Urinary bladder (tissue), 3 donors: ENCODE measurements at regions not wholly inside any gene's neighbourhood (a gene's known extent, or its start where the extent isn't known, plus 50 kb on each side); places are given as distances from the start of the nearest gene placed in this dataset.
"Not testable (repeated sequence)": the region's sequence is repeated elsewhere in the genome, so short reads cannot be mapped to it uniquely, and the experiment has no call there.

Experiments used
- DNase-seq: peaks from one replicate; pipeline ENCODE4 v3.0.0-alpha.2; 2015; ENCODE audit errors: extremely low spot score
- H3K27ac ChIP-seq: one replicate; pipeline ENCODE4 v1.5.1; 2013; ENCODE audit warnings: low read depth, mild to moderate bottlenecking, moderate library complexity
- H3K36me3 ChIP-seq: one replicate; pipeline ENCODE4 v1.6.1; 2013; ENCODE audit warnings: mild to moderate bottlenecking, moderate library complexity; ENCODE audit not compliant: insufficient read depth
- H3K4me1 ChIP-seq: one replicate; pipeline ENCODE4 v1.6.1; 2013; ENCODE audit warnings: mild to moderate bottlenecking, moderate library complexity; ENCODE audit not compliant: insufficient read depth
- H3K4me3 ChIP-seq: one replicate; pipeline ENCODE4 v1.5.1; 2013; ENCODE audit warnings: low read depth, low read length
- WGBS: extraction: QIAGEN DNeasy Blood & Tissue Kit; methylation state at CpG from one replicate; pipeline ENCODE4 v1.1.7; 2013; 5-methylcytosine and 5-hydroxymethylcytosine counted together
- donor health status: healthy with polysubstance abuse.
- donor health status: healthy.

DNA sequence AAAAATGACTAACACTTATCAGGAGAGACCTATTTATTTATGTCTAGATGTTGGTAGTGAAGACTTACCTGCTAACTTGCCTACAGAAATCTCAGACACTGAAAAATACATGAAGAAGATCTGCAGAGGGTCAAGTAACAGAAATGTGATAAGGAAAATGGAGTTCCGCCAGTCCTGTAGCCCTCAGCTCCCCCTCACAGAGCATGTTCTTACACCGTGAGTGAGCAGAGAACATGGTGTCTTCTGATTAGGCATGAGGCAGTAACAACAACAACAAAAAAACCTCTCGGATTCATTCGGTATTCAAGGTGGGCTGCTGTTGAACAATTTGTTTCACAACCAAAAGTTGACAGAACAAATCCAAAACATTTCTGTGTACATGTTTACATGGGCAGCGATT, 162.0 kb upstream of the SNX2 start:
- no peak for DNase-seq
- no peak overlapping the region for H3K27ac ChIP-seq
- H3K4me1 ChIP-seq, result no peaks in the 10 kb centered on the region
- no peak overlapping the region for H3K4me3 ChIP-seq
- WGBS, result 87% methylated on average over 5 of the region's 5 CpGs
- no peaks in the 10 kb centered on the region for H3K36me3 ChIP-seq

- Histone ChIP-seq H3K27ac (no peak overlapping the region), H3K4me1 (no peaks in the 10 kb centered on the region), H3K36me3 (no peaks in the 10 kb centered on the region), H3K4me3 (no peak overlapping the region)
- DNase-seq, result no peak
- 88% methylated on average over 1 of the region's 1 CpG for WGBS
Measured at GRCh38 chr5:122615146-122615545, 159.7 kb upstream of the SNX2 start.

DNA sequence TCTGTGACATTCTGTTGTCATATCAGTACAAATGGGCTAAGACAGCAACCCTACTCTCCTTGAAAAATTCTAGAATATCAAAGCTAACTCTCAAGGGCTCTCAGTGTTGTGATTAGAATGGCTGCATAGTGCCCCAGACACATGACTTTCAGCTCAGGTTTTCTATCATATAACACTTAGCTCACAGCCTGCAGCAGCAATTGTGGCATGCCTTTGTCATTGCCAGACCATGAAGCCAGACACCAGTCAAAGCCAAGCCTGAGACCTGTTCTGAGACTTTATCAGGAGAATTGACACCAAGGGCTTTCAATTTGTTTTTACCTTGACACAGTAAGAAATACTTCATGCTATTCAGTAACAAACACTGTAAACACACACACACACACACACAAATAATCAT, 159.0 kb upstream of the SNX2 start:
- Histone ChIP-seq H3K36me3 (no peaks in the 10 kb centered on the region), H3K27ac (no peak overlapping the region), H3K4me3 (no peak overlapping the region), H3K4me1 (no peaks in the 10 kb centered on the region)
- no peak for DNase-seq

DNA sequence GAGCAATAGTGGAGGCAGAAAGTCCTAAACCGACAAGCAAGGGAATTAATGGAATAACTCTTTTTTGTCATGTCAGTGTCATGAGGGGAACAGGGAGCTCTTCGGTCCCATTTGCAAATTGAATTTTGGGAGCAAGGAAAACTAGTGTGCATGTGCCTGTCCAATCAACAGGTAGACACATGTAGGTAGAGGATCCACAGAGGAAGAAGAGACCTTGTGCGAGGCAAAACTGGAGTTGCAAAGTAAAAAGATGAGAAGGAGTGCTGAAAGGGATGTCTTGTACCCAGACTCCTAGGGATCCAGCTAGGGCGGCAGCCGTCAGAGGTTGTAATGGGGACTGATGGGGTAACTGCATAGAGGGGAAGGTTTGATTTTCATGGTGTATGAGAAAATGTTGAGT, 156.8 kb upstream of the SNX2 start:
- not testable (repeated sequence) for H3K4me1 ChIP-seq, H3K36me3 ChIP-seq, H3K27ac ChIP-seq, H3K4me3 ChIP-seq, DNase-seq
- WGBS, result 95% methylated on average over 5 of the region's 5 CpGs

DNA sequence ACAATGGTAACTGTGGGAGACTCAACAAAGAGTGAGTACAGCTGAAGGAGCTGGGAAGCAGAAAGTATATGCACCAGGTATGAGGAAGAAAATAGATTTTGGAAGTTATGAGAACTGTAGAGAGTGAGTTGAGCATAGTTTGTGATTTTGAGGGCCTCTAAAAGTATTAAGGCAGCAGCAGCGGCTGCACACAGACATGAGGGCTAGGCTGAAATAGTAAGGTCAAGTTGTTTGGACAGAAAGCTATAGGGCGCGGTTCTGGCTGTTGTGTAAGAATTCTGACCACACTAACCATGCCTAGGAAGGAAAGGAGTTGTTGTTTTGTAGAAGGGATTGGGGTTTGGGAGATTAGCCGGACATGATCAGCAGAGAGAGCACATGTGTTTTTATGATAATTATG, 154.1 kb upstream of the SNX2 start:
- H3K27ac ChIP-seq, DNase-seq, H3K4me1 ChIP-seq, H3K4me3 ChIP-seq, H3K36me3 ChIP-seq: not testable (repeated sequence)
- WGBS, result 85% methylated on average over 4 of the region's 4 CpGs

DNA sequence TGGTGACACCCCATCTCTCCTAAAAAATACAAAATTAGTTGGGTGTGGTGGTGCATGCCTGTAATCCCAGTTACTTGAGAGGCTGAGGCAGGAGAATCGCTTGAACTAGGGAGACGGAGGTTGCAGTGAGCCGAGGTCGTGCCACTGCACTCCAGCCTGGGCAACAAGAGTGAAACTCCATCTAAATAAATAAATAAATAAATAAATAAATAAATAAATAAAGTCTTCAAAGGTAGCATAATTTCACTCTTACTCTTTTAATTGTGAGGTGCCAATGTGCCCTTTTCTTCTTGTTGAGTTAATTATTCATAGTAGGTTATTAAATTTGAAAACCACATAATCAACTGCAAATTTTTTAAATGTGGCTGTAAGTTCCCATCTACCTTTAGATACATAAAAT, 146.2 kb upstream of the SNX2 start:
- not testable (repeated sequence) for H3K4me3 ChIP-seq, DNase-seq, H3K4me1 ChIP-seq, H3K36me3 ChIP-seq, H3K27ac ChIP-seq
- 97% methylated on average over 4 of the region's 4 CpGs for WGBS

DNA sequence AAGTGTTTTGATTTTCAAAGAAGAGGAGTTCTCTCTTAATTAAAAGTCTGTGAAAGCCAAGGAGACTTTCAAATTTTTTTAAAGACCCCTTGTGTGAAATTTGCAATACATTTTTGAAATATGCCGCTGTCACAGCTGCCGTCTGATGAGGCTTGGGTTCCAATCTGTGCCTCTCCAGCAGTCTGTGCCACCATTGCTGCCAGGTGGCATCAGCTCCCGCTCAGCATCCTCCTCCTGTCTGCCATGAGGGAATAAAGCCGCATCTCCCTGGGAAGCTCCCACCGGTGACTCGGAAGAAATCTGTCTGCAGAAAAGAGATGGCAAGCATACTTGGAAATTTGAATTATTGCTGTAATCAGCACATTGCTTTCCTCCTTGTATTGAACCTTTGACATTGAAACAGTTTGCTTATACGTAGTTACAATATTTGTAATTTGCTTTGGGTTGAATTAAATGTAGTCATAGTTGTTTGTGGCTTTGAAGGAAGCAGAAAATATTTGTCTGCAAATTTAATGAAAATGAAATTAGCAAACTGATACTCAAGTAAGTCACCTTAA, 145.7 kb upstream of the SNX2 start:
- H3K36me3 ChIP-seq, result no peaks in the 10 kb centered on the region
- no peak overlapping the region for H3K27ac ChIP-seq
- H3K4me1 ChIP-seq, result no peaks in the 10 kb centered on the region
- DNase-seq, result no peak
- no peak overlapping the region for H3K4me3 ChIP-seq
- WGBS, result 91% methylated on average over 7 of the region's 7 CpGs

- no peak overlapping the region for H3K27ac ChIP-seq
- no peak for DNase-seq
- H3K36me3 ChIP-seq, result no peaks in the 10 kb centered on the region
- WGBS, result 85% methylated on average over 1 of the region's 1 CpG
- no peak overlapping the region for H3K4me3 ChIP-seq
- no peaks in the 10 kb centered on the region for H3K4me1 ChIP-seq
Measured at GRCh38 chr5:122638581-122638980, 136.3 kb upstream of the SNX2 start.

DNA sequence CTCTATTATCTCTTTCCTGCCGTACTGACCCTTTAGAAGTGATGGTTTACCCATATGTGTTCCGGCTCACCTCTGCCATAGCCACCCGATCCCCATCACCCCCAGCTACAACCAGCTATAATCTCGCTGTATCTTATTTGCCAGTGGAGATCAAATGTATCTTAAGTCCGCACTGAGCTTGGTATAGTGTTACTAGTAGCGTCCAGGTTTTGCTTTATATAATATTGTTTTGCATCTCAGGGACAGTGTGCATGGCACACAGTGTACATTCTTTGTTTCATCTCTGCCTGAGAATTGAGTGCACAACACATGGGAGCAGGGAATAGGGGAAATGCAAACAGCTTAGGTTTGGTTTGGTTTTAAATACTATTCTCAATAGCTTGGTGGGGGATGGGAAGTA, 135.8 kb upstream of the SNX2 start:
- DNase-seq, result no peak
- Histone ChIP-seq H3K4me1 (no peaks in the 10 kb centered on the region), H3K4me3 (no peak overlapping the region), H3K27ac (no peak overlapping the region), H3K36me3 (no peaks in the 10 kb centered on the region)
- WGBS, result 75% methylated on average over 6 of the region's 6 CpGs

GRCh38 chr5:122639864-122640263, 135.0 kb upstream of the SNX2 start:
- 83% methylated on average over 2 of the region's 2 CpGs for WGBS
- Histone ChIP-seq H3K27ac (no peak overlapping the region), H3K4me1 (no peaks in the 10 kb centered on the region), H3K36me3 (no peaks in the 10 kb centered on the region), H3K4me3 (no peak overlapping the region)
- DNase-seq, result no peak

- 63% methylated on average over 3 of the region's 3 CpGs for WGBS
Measured at GRCh38 chr5:122649080-122649479, 125.8 kb upstream of the SNX2 start.

DNA sequence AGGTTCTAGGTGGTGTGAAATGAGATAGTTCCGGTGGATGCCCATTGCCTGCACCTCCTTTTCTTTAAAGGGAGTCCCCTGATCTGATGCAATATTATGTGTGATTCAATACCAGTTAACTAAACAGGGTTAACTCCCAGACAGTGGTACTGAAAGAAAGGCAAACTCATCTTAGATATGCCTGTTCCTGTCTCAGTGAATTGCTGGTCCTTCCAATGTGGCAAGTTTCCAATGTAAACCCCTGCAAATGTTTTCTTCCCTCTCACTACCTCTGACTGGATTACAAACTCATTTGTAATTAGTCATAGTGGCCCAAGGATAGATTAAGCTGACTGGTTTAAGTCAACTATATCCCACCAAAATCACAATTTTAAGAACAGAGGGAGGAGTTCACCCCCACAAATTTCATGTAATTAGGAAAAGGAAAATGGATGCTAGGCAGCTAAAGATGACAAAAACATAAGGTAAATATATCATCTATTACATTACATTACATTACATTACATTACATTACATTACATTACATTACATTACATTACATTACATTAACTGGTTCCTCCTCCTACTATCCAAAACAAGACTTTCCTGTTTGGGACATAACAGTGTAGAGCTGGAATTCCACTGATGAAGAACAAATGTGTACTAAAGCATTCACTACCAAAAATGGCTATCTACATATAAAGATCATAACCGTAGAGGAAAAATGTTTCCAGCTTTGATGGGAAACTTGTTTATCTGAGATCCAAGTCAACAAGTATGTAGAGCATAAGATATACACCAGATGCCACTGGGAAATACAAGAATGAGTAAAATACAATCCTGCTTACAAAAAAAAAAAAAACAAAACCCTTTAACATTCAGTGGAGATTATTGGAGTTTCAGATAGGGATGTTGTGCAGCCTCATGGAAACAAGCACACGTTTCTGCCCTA, 121.5 kb upstream of the SNX2 start:
- DNase-seq, result no peak

More at GRCh38 chr5:122649080-122649479, 125.8 kb upstream of the SNX2 start:
- Histone ChIP-seq H3K27ac (no peak overlapping the region), H3K4me1 (no peaks in the 10 kb centered on the region), H3K4me3 (no peak overlapping the region), H3K36me3 (no peaks in the 10 kb centered on the region)
- DNase-seq, result no peak

GRCh38 chr5:122656160-122656559, 118.7 kb upstream of the SNX2 start:
- no peak overlapping the region for H3K4me3 ChIP-seq
- no peaks in the 10 kb centered on the region for H3K36me3 ChIP-seq
- H3K4me1 ChIP-seq, result no peaks in the 10 kb centered on the region
- WGBS, result 24% methylated on average over 4 of the region's 4 CpGs
- no peak overlapping the region for H3K27ac ChIP-seq
- no peak for DNase-seq

More for the DNA sequence above, 121.5 kb upstream of the SNX2 start:
- no peak overlapping the region for H3K4me3 ChIP-seq
- no peaks in the 10 kb centered on the region for H3K36me3 ChIP-seq
- no peak overlapping the region for H3K27ac ChIP-seq
- H3K4me1 ChIP-seq, result no peaks in the 10 kb centered on the region
- WGBS, result 47% methylated on average over 3 of the region's 3 CpGs

DNA sequence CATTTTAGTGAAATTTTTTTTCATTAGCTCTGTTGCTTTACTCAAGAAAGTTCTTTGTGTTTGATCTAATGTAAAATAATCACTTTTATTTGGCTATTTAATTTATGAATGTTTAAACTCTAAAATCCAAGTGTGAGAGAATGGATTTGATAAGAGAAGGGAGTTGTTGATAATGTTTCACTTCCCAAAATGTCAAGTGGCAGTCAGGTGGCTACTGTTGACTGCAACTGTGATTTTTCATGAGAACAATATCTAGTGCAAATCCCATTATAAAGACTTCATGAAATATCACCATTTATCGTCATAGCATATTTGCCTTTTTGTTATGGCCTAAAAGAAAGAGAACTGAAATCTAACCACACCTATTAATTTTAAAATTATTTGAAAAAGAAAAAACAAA, 118.3 kb upstream of the SNX2 start:
- Histone ChIP-seq H3K36me3 (no peaks in the 10 kb centered on the region), H3K4me1 (no peaks in the 10 kb centered on the region), H3K27ac (no peak overlapping the region), H3K4me3 (no peak overlapping the region)
- DNase-seq, result no peak
- WGBS, result 93% methylated on average over 1 of the region's 1 CpG
